HG02571 (cell line): ENCODE measurements at regions not wholly inside any gene's neighbourhood (a gene's known extent, or its start where the extent isn't known, plus 50 kb on each side); places are given as distances from the start of the nearest gene placed in this dataset.

ENCODE experiments used
- ATAC-seq: cut with Tn5 transposase; IDR thresholded peaks from one replicate; pipeline ENCODE4 v1.9.1; 2021; ENCODE audit warnings: mild to moderate bottlenecking, moderate library complexity; ENCODE audit not compliant: unreplicated experiment

GRCh38 chr12:18207266-18207665 lies 54.1 kb upstream of the PIK3C2G start:
- ATAC-seq = no peak

- no peak for ATAC-seq
Observed at GRCh38 chr12:18206198-18206597, 55.1 kb upstream of the PIK3C2G start.

GRCh38 chr12:18204053-18204452 lies 57.3 kb upstream of the PIK3C2G start:
- no peak for ATAC-seq

- ATAC-seq = no peak
Observed at GRCh38 chr12:18192119-18192518, 69.2 kb upstream of the PIK3C2G start.

DNA sequence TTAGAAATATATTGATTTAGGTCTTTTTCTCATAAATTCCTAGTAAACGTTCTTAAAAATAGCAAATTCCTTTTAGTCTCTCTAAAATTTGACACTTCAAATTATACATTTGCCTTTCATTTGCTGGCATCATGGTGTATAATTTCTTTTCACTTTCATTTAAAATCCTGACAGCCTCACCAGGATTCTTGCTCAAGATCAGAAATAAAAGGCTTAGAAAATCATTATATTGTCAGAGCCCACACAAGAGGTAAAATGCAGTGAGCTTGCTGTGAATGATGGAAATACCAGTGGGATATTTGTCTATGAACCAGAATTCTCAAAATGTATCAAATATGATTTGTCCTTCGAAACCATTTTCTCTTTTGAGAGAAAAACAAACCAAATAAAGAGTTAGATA lies 78.2 kb upstream of the PIK3C2G start:
- ATAC-seq = no peak

DNA sequence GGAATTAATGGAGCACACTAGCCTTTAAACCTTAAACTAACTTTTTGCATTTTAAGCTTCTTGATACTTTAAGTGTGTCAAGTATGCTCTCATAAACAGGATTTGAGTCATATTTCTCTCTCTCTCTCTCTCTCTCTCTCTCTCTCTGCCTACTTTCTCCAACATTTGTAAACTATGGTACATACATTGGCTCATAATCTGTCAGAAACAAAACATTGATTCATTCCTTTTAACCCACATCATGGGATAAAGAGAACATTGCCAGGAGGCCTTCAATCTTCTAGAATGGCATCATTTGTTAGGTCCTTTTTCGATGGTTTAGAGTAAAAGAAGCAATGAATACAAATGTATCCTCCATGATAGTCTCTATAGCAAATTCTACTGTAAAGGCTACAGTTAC lies 81.6 kb upstream of the RERGL start:
- ATAC-seq = no peak

DNA sequence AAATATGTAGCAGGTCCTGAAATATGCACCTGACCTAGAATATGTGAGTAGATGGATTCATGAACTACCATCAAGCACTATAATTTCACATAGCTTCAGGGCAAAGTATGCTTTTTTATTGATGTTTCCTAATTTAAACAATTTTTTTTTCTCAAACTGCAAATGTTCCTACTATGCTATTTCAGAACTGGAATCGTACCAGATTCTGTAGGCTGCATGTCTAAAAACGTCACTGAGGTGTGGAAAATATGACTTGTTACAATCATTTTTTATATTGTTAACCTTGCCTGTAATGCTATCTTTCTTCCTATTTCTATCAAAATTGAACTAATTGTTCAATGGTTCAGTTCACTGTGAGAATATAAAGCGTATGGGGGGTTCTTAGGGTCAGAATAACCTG lies 78.0 kb upstream of the RERGL start:
- no peak for ATAC-seq

DNA sequence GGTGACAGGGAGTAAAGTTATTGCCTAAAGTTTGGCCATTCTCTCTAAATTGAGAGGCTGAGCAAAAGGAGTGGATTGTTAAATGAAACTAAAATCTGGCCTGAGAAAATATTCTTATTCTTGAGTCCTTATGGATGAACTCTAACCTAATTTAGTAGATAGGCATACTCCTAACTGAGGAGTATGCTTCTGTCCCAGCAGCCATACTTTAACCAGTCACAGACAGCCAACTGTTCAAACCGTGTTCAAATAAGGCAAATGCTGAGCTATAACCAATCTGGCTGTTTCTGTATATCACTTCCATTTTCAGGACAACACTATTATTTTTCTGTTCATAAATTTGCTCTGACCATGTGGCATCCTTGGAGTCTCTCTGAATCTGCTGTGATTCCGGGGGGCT lies 75.9 kb upstream of the RERGL start:
- ATAC-seq = peak; percentile 13

DNA sequence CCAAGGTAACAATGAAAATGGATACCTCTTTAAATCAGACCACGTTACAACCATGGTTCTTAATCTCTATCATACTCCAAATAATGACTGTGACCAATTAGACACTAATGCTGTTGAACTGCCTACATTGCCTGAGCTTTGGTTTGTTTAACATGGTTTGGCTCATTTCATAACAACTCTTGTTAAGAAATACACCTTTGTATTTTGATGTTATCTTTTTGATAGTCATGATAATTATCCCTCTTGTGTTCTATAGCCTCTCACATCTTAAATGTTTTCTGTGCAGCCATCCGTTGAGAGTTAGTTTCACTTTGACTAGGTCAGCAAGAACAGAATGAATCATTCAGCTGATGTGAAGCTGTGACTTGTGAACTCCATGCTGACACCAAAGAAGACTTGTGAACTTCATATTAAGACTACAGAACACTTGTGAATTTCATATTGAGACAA lies 75.5 kb upstream of the RERGL start:
- ATAC-seq = peak; percentile 95

- no peak for ATAC-seq
Observed at GRCh38 chr12:18160901-18161300, 70.9 kb upstream of the RERGL start.

- ATAC-seq = no peak
Observed at GRCh38 chr12:18158774-18159557, 69.0 kb upstream of the RERGL start.

- no peak for ATAC-seq
Observed at GRCh38 chr12:18153826-18154225, 63.8 kb upstream of the RERGL start.

DNA sequence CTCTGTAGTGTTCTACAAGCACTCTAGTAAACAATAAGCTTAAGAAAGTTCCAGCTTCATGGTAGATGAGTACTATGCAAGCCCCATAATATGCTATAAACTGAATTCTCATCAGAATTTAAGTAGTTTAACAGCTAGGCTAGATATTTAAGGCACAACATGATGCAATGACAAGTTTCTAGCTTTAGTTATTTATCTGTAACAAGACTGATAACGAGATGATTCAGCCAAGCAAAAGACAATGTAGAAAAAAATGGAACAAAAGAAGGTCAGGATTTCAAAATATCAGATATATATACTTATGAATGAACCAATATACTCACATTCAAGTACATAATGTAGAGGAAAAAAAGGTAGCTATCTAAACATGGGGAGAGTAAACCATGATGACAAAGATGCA lies 61.0 kb upstream of the RERGL start:
- no peak for ATAC-seq

DNA sequence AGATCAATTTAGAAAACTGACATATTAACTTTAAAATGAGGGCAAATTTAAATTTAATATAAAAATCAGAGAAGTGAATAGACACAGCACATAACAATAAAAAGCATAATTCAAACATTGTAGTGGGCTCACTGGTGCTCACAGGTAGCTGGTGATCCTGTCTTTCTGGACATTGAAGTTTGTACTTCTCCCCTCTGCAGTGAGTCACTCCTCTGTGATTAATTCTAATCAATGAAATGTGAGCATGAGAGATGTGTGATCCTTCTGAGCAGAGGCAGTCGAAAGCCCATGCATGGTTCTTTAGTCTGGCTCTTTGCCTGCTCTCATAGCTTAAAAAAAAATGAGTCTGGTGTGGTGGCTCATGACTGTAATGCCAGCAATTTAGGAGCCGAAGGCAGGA lies 59.0 kb upstream of the RERGL start:
- no peak for ATAC-seq

GRCh38 chr12:18146363-18146762 lies 56.4 kb upstream of the RERGL start:
- no peak for ATAC-seq

GRCh38 chr12:18145924-18146323 lies 55.9 kb upstream of the RERGL start:
- ATAC-seq = no peak

DNA sequence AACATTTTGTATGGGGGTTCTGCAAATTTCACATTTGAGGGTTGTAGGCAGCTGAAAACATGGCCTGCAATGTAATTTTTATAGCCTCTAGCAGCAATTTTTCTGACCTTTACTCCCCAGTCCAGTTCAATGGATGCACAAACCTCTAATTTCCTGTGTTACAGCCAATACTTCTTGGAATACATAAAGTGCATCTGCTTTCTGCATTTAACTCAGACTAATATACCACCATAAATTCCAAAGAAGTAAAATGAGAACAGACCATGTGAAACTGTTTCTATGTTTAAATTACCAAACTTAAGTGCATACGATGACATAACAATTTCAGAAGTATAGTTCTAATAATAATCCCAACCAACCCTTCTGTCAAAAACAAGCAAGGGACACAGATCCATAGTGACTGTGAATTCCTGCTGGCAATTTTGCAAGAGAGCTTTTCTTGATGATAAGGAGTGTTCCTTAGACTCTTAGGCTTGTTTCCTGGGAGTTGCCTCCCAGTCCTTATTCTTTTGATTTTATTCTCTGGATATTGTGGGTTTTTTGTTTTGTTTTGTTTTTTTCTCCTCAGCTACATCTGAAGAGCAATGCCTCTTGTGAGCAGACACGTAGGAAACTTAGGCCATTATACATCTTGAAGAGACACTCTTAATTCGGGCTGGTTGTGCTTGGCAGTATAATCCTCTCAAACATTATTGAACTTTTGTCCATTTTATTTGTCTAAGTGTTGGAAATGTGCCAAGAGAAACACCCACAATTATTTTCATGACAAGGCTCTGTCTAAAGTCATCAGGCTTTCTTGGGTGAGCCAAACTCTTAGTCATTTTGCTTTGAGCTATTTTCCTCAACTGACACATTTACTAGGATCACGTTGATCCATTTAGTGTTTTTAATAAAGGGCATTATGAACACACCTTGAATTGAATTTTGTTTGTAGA lies 51.3 kb upstream of the RERGL start:
- ATAC-seq = no peak

DNA sequence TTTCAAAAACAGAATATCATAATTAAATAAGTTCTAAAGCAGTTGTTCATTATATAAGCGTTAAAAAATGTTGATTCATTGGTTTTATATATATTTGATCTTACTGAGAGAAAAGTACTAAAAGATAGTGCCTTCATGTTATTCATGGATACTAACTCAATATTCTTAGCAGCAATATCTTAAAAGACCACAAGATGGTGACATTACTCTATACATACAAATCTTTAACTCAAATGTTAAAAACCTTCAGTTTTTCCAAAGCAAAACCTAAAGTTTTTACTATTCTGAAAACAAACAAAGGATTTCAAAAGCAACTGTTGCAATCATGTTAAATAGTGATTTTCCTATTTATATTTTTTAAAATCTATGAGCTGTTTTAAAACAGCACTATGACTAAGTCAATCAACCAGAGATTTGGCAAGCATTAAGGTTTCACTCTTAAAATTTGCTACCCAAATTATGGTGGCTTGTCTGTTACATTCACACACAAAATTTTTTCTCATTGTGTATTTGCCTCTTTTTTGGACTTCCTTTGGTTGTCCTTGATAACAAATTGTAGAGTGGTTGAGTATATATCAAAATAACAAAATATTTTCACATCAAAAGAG lies 50.1 kb upstream of the RERGL start:
- ATAC-seq = no peak
